BE2C (cell line): ENCODE measurements at regions not wholly inside any gene's neighbourhood (a gene's known extent, or its start where the extent isn't known, plus 50 kb on each side); places are given as distances from the start of the nearest gene placed in this dataset.
A peak's percentile ranks its signal among the peaks of the same experiment; 100 is the strongest.

Experiments used
- DNase-seq: peaks from one replicate; pipeline ENCODE4 v3.0.0-alpha.2; 2020
- H3K27me3 ChIP-seq: fragments of 250-450 bp; sonication (Bioruptor Pico); 2 replicates; pipeline ENCODE4 v1.5.1; 2020; ENCODE audit warnings: mild to moderate bottlenecking
- H3K36me3 ChIP-seq: fragments of 250-450 bp; sonication (Bioruptor Pico); 2 replicates; pipeline ENCODE4 v1.5.1; 2020; ENCODE audit warnings: mild to moderate bottlenecking
- H3K4me1 ChIP-seq: fragments of 250-450 bp; sonication (Bioruptor Pico); 2 replicates; pipeline ENCODE4 v1.5.1; 2020
- H3K4me3 ChIP-seq: 2 replicates; pipeline ENCODE4 v1.5.1; 2011; ENCODE audit warnings: low read depth, low read length
- H3K9me3 ChIP-seq: fragments of 250-450 bp; sonication (Bioruptor Pico); 2 replicates; pipeline ENCODE4 v1.5.1; 2020
- CTCF ChIP-seq: IDR thresholded peaks from 2 replicates; pipeline ENCODE4 v1.5.1; 2012; ENCODE audit warnings: mild to moderate bottlenecking, low read depth, low read length

- DNase-seq: peak; percentile 47
- no peaks in the 10 kb centered on the region for H3K36me3 ChIP-seq
- no peaks in the 10 kb centered on the region for H3K27me3 ChIP-seq
- no peak overlapping the region for H3K4me3 ChIP-seq
- no peaks in the 10 kb centered on the region for H3K9me3 ChIP-seq
- TF ChIP-seq CTCF: no peak
- H3K4me1 ChIP-seq: peaks cover 25% of the 10 kb centered on the region
Observed at GRCh38 chr4:141458501-141458900, 177.9 kb upstream of the IL15 start.

GRCh38 chr4:141459020-141459419 lies 177.4 kb upstream of the IL15 start:
- Histone ChIP-seq H3K27me3 (no peaks in the 10 kb centered on the region), H3K4me3 (no peak overlapping the region), H3K36me3 (no peaks in the 10 kb centered on the region), H3K4me1 (peaks cover 30% of the 10 kb centered on the region), H3K9me3 (no peaks in the 10 kb centered on the region)
- no peak for DNase-seq
- TF ChIP-seq CTCF: no peak

GRCh38 chr4:141462361-141462760 lies 174.0 kb upstream of the IL15 start:
- Histone ChIP-seq H3K9me3 (no peaks in the 10 kb centered on the region), H3K4me3 (no peak overlapping the region), H3K27me3 (no peaks in the 10 kb centered on the region), H3K4me1 (peaks cover 45% of the 10 kb centered on the region), H3K36me3 (no peaks in the 10 kb centered on the region)
- no peak for DNase-seq
- TF ChIP-seq CTCF: no peak

- Histone ChIP-seq H3K9me3 (no peaks in the 10 kb centered on the region), H3K4me3 (no peak overlapping the region), H3K4me1 (peaks cover 35% of the 10 kb centered on the region), H3K36me3 (no peaks in the 10 kb centered on the region), H3K27me3 (no peaks in the 10 kb centered on the region)
- TF ChIP-seq CTCF: no peak
- no peak for DNase-seq
Observed at GRCh38 chr4:141463678-141464077, 172.7 kb upstream of the IL15 start.

GRCh38 chr4:141464366-141464765 lies 172.0 kb upstream of the IL15 start:
- no peak for TF ChIP-seq CTCF
- Histone ChIP-seq H3K36me3 (no peaks in the 10 kb centered on the region), H3K4me3 (no peak overlapping the region), H3K4me1 (peaks cover 31% of the 10 kb centered on the region), H3K27me3 (no peaks in the 10 kb centered on the region), H3K9me3 (no peaks in the 10 kb centered on the region)
- DNase-seq: peak; percentile 73

GRCh38 chr4:141465171-141465570 lies 171.2 kb upstream of the IL15 start:
- DNase-seq: peak; percentile 55
- peak overlapping the region; percentile 1; the same call in 1 of the 2 replicates for H3K4me3 ChIP-seq

More at GRCh38 chr4:141465171-141465570, 171.2 kb upstream of the IL15 start:
- no peak for TF ChIP-seq CTCF
- Histone ChIP-seq H3K9me3 (no peaks in the 10 kb centered on the region; the same call in 1 of the 2 replicates), H3K36me3 (no peaks in the 10 kb centered on the region), H3K27me3 (no peaks in the 10 kb centered on the region), H3K4me1 (peaks cover 30% of the 10 kb centered on the region)
